Stimulated activated CD8-positive, alpha-beta memory T cell treated with anti-CD3 and anti-CD28 coated beads, Interleukin-7, amount 100 ng/mL, for 24 hours (primary cell): ENCODE measurements at regions not wholly inside any gene's neighbourhood (a gene's known extent, or its start where the extent isn't known, plus 50 kb on each side); places are given as distances from the start of the nearest gene placed in this dataset.
A peak's percentile ranks its signal among the peaks of the same experiment; 100 is the strongest.
"Not testable (repeated sequence)": the region's sequence is repeated elsewhere in the genome, so short reads cannot be mapped to it uniquely, and the experiment has no call there.

Source experiments
- DNase-seq: peaks from one replicate; pipeline ENCODE4 v3.0.0-alpha.2; 2020; ENCODE audit warnings: low read depth

DNA sequence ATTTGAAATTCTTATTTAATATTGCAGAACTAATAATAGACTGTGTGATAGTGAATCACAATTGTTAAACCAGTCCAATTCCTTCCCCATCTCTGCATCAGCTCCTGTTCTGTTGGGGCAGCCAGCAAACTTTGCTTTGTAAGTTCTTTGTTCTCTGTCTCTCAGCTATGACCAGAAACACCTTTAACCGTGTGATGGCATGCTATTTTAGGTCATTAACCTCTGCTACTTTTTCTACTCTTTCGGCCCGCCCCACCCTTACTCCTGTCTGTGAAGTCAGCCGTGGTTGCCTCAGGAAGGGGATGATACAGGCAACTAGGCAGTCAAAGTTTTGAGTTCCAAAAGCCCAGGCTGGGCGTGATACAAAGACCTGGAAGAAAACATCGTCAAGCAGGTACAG lies 51.3 kb upstream of the EGFL6 start:
- no peak for DNase-seq

DNA sequence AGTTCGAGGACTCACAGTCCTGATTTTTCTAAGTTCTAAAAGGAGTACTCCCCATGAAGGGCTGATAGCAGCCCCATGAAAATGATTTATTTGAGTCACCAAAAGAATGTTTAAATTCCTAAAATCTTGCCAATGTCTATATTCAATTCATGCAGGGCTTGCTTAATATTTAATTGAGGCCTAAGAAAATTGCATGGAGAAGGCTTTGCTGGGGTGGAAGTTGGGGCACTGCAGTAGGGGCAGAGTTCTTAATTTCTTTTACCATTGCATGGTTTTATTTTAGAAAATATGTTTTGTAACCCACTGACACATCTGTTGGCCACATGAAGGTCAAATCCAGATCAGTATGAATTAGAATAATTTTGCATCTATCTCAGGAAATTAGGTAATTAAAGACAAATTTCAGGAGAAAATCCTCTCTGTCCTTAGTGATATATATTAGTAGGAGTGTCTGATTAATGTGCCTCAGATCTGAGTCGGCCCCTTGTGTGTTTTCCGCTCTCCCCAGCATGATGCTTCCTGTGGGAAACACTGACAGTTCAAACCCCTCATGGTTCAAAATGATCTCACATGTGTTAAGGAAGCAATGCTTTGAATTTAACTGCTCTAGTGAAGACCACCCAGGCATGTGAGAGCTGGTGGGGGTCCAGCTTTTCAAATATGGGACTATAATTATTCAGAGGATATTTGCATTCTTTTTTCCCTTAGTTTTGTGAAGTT lies 54.0 kb upstream of the EGFL6 start:
- DNase-seq, result no peak

- DNase-seq, result no peak
These were observed 57.5 kb upstream of the EGFL6 start for GRCh38 chrX:13511944-13512330.

DNA sequence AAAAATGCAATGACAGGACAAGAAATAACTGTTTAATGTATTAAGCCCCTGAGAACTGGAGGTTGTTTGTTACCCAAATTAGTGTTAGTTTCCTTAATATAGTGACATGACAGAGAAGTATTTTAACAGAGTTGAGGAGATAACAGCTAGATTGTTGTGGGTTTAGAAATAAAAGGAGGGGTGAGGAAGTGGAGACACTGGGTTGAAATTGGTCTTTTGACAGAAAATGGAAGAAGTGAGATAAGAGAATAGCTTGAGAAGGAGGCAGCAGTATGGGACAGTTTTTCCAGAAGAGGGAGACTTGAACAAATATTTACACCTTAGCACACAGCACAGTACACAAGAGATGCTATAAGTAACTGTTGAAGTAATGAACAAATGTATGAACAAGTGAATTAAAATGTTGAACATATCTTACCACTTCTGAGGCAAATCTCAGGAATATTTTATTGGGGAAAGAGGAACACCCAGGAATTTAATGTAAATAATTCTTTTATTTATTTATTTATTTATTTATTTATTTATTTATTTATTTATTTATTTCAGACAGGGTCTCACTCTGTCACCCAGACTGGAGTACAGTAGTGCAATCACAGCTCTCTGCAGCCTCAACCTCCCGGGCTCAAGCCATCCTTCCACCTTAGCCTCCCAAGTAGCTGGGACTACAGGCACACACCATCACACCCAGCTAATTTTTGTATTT lies 58.0 kb upstream of the EGFL6 start:
- no peak for DNase-seq

DNA sequence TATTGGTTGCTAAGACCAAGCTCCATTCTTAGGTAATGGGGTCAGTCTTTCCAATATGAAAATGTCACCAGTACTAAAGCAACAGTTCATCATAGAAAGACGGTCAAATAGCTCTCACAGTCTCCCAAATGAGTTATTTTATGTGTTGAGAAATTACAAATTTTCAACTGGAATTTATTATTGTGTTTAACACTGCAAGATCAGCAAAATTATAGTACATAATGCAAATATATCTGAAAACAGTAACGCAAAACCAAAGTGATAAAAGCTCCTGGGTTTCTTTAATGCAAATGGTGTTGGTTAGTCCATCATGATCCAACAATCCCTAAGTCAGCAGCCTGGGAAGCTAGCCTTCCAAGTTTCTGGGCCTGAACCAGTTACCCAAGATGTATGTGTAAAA lies 61.5 kb upstream of the EGFL6 start:
- DNase-seq, result no peak

- peak; percentile 7 for DNase-seq
These were observed 62.8 kb upstream of the EGFL6 start for GRCh38 chrX:13506574-13506973.

DNA sequence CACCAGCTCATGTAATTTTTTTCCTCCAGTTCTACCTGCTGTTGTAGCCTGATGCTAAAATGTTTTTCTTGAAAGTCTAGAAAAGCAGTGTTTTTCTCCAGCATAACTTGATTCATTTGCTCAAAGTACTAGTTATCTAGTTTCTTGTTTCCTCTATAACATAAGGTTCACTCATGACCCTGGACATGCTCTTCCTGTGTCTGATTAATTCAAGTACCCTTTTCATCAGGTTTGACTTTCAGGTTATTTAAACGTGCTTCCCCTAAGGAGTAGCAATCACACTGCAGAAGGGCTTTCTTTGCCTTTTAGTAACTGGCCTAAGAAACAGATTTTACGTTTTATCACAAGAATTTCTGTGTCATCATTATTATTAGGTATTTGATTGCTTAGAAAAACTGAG lies 66.8 kb upstream of the EGFL6 start:
- no peak for DNase-seq

GRCh38 chrX:13499736-13500135 lies 69.7 kb upstream of the EGFL6 start:
- DNase-seq, result no peak

DNA sequence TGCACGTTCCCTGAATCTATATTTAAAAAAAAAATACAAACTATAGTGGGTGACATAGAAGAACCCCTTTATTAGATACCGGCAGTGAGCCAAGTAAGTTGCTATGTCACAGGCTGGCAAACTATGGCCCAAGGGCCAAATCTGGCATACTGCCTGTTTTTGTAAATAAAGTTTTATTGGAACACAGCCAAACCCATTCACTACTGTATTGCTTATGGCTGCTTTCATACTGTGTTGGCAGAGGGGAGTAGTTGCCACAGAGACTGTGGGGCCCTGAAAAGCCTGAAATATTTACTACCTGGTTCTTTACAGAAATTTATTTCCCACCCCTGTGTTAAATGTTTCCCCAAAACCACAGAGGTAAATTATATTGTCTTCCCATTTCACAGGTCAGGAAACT lies 71.2 kb upstream of the EGFL6 start:
- no peak for DNase-seq

- DNase-seq, result no peak
These were observed 74.2 kb upstream of the EGFL6 start for GRCh38 chrX:13495232-13495631.

DNA sequence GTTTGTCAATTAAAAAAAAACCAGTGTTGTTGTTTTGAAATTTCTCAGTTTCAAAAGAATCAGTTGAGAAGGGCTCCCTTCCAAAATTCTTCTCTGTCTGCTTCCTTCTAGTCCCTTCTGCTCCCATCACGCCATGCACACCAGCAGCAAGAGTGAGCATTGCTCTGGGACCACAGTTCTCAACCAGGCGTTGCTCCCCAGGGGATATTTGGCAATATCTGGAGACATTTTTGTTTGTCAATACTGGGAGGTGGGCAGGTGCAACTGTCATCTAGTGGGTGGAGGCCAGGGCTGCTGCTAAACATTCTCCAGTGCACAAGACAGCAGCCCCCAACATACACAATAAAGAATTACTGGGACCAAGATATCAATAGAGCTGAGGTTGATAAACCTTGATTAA lies 74.8 kb upstream of the EGFL6 start:
- DNase-seq, result no peak

DNA sequence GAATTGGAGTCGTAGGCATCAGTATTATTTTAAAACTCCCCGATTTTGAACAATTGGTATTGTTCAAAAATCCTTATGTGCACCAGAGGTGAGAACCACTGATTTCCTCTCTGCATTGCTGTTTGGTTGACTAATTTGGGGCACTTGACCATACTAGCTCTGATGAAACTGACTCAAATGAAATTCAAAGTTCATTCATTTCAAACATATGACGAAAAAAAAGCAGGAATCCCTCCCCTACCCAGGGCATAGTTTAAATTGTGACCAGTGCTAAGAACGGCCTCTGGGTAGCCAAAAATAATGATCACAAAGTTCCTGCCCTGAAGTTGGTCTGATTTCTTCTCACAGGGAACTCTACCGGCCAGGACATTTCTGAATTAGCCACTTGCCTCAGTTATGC lies 75.7 kb upstream of the EGFL6 start:
- no peak for DNase-seq

DNA sequence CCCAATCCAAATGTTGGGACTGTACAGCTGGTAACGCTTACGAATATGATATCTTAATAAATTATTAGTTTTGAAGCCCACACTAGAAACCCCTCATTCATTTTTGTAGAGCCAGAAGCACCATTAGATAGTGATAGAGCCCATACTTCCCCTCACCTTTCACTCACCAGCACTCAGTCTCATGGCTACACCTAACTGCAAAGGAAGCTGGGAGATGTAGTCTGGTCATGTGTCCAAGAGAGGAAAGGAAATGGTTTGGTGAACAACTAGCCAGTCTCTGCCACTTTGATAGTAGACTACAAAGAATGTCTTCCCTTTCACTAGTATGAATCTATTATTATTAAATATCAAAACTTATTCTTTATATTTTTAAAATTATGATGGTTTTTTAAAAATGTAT lies 77.1 kb upstream of the EGFL6 start:
- no peak for DNase-seq

DNA sequence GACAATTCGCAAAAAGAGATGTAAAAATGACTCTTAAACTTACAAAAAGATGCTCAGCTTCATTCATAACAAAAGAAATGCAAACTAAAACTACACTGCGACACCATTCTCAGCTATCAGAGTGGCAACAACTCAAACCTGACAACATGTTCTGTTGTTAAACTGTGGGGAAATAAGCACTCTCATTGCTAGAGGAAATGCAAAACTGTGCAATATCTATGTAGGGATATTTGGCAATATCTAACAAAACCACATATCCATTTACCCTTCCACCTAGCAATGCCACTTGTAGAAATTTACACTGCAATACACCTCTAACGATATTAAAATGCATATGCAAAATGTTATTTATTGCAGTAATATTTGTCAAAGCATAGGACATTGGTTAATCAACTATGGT lies 78.3 kb upstream of the EGFL6 start:
- no peak for DNase-seq

GRCh38 chrX:13489454-13489853 lies 79.9 kb upstream of the EGFL6 start:
- DNase-seq, result no peak

DNA sequence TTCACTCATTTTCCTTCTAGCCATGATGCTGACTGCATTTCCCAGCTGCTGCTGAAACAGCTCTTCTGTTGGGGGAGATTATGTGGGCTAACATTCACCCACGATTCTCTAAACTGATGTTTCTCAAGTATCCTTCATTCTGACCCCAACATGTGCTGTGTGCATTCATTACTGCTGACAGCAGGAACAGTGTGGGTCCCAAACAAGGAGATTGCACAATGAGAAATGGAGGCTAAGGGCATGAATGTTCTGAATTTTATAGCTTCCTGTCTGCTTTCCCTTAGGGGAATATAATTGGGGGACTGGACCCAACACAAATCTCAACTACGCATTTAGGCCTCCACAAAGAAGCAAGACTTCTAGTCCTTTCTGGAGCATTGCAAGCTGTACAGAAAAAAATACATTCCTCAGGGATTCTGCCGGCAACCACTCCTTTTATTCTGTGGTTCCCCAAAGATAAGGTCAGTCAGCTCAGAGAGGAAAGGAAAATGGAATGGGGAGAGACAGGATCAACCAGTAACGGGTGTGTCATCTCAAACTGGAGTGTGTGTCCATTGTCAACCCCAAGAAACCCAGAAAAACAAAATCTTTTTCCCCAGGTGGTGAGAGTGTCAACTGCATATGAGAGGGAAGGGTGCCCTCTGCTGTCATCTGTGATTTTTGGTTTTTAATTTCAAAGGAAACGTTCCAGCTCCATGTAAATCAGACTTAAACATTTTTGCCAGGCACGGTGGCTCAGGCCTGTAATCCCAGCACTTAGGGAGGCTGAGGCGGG lies 81.5 kb upstream of the EGFL6 start:
- DNase-seq, result peak; percentile 2

DNA sequence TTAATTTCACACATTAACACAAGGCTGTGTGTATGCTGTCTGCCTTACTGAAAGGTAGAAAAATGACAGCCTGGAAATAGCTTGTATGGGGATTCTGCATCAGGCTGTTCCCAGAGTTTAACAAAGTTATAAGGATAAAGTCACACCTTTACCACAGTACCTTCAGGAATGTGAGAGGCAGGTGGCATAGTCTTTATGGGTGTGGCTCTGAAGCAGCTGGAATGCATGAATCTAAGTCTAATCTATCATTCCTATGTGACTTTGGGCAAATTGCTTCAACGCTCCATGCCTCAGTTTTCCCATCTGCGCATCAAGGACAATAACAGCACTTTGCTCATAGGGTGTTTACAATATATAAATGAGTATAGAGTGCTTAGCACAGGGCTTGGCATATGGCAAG lies 84.2 kb upstream of the EGFL6 start:
- no peak for DNase-seq

- no peak for DNase-seq
These were observed 85.6 kb upstream of the EGFL6 start for GRCh38 chrX:13483773-13484172.

GRCh38 chrX:13482746-13483541 lies 86.5 kb upstream of the EGFL6 start:
- no peak for DNase-seq

GRCh38 chrX:13480780-13481179 lies 88.6 kb upstream of the EGFL6 start:
- not testable (repeated sequence) for DNase-seq

GRCh38 chrX:13479452-13479813 lies 90.0 kb upstream of the EGFL6 start:
- DNase-seq, result no peak

DNA sequence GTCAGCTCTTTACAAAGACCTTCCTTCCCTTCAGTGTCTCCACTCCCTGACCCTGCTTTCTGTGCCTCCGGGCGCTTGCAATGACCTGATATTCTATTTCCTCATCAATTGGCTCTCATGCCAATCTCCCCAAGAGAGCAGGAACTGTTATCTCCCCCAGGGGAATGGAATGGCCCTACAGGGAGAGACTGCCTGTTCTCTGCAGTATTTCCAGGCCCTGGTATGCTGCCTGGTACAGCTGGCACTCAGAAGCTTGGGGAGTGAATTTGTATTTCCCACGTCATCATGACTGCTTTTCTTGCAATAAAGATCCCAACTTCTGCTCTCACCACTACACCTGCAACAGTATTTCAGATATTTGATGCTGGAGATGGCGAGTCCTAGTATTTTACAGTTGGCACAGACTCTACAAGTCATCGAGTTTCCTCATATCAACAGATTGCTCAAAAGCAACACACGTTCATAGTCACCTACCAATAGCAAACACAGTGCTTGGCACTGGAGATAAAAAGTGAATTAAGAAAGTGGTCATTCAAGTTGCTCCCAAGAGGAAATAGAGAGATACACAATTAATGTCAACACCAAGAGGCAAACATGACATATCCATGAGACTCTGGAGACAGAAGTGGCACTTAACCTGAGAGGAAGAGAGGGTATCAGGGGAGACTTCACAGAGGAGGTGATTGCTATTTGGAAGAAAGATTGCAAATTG lies 90.5 kb upstream of the EGFL6 start:
- DNase-seq, result no peak
